ENCODE measurements at regions not wholly inside any gene's neighbourhood (a gene's known extent, or its start where the extent isn't known, plus 50 kb on each side); places are given as distances from the start of the nearest gene placed in this dataset.
A peak's percentile ranks its signal among the peaks of the same experiment; 100 is the strongest.
"Not testable (repeated sequence)": the region's sequence is repeated elsewhere in the genome, so short reads cannot be mapped to it uniquely, and the experiment has no call there.

DNA sequence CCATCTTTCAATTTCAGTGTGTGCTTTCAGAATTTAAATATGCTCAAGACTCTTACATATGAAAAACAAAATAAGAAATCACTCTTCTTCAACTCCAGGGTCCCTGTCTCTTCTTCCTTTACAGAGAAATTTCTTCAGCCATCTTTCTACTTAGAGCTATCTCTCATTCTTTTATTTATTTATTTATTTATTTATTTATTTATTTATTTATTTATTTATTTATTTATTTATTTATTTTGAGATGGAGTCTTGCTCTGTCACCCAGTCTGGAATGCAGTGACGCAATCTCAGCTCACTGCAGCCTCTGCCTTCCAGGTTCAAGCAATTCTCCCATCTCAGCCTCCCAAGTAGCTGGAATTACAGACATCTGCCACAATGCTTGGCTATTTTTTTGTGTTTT is 211.7 kb downstream of the DUSP10 start:
- DNase-seq (ENCODE audit: low spot score): not testable (repeated sequence)

DNA sequence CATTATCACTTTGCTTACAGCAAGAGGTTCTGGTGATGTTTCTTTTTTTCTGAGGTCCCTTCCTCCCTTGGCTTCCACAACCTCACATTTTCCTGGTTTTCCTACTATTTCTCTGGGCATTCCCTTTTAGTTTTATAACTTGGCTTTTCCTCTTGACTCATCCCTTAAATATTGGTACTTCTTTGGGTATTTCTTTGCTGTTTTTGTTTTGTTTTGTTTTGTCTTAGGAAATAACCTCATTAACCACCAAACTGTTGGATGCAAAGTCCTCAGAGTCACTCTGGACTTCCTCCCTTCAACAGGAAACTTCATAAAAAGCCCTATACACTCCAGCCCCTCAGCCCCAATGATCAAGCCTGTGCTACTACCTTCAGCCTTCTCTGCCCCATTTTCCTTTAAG is 211.1 kb downstream of the DUSP10 start:
- no peak for DNase-seq (ENCODE audit: low spot score)

GRCh38 chr1:221532071-221532773 is 209.7 kb downstream of the DUSP10 start:
- DNase-seq (ENCODE audit: low spot score): no peak

DNA sequence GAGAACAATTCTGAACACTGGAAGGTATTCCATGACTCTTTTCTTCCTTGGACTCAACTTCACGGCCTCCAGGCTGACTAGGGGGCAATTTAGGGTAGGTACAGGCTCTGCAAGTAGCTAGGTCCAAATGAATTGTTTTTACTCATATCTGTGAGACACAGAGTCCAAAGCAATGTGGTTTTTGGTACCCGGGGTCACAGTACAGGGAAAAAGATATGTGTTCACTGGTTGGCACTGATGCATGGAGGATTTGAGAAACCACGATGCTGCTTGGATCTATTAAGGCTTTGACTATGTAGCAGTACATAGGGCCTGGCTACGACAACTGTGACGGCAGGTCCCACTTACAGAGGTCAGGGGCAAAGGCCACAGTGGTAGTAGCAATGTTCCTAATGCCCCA is 200.6 kb downstream of the DUSP10 start:
- no peak for DNase-seq (ENCODE audit: low spot score)

DNA sequence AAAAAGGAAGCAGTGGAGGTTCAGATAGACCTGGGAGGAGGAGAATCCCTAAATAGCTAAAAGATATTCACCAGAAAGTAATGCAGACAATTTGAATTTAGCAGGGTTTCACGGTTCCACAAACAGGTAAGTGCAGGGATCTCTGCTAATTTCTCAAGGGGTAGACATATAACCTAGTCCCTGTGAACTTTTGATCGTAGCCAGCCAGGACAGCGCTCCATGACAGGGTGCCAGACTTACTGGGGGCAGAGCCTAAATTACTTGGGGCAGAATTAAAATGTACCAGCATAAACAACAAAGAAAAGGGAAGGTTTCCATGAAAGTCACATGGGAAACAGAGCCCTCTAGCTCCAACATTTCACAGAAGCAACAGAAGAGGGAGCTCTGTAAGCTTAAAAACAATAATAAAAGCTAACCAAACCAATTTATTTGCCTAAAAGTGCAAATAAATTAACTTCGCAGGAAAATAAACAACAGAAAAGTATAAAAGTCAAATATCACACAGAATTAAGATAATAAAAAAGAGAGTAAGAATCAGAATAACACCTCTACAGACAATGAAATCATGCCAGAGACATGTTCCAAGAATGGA is 198.3 kb downstream of the DUSP10 start:
- peak; percentile 60 for DNase-seq (ENCODE audit: low spot score)

- no peak for DNase-seq (ENCODE audit: low spot score)
Measured at GRCh38 chr1:221548942-221549341, 192.9 kb downstream of the DUSP10 start.

GRCh38 chr1:221549815-221550214 is 192.1 kb downstream of the DUSP10 start:
- DNase-seq (ENCODE audit: low spot score): no peak

DNA sequence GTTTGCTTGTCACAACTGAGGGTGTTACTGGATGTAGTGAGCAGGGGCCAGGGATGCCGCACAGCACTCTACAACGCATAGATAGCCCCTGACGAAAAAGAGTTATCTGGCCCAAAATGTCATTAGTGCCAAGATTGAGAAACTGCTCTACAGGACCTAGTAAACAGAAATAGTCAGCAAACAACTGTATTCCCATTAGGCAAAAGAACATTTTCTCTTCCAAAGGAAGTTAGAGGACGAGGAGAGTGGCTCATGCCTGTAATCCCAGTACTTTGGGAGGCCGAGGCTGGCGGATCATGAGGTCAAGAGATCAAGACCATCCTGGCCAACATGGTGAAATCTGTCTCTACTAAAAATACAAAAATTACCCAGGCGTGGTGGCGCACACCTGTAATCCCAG is 189.1 kb downstream of the DUSP10 start:
- not testable (repeated sequence) for DNase-seq (ENCODE audit: low spot score)

GRCh38 chr1:221555689-221556433 is 186.0 kb downstream of the DUSP10 start:
- no peak for DNase-seq (ENCODE audit: low spot score)

- no peak for DNase-seq (ENCODE audit: low spot score)
Measured at GRCh38 chr1:221556435-221556834, 185.5 kb downstream of the DUSP10 start.

DNA sequence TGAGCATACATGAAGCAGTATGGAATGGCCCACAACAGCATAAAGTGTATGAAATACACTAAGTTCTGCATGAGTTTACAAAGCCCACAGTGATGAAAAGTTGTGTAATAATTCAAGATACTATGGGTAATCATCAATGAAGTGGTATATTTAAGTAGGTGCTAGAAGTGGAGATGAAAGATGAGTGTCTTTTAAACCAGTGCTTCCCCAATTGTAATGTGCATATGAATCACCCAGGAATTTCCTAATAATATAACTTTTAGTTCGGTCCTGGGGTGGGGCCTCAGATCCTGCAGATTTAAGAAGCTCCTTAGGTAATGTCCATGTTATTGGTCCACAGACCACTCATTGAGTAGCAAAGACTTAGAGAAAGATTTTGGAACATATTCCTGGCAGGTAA is 184.9 kb downstream of the DUSP10 start:
- no peak for DNase-seq (ENCODE audit: low spot score)

DNA sequence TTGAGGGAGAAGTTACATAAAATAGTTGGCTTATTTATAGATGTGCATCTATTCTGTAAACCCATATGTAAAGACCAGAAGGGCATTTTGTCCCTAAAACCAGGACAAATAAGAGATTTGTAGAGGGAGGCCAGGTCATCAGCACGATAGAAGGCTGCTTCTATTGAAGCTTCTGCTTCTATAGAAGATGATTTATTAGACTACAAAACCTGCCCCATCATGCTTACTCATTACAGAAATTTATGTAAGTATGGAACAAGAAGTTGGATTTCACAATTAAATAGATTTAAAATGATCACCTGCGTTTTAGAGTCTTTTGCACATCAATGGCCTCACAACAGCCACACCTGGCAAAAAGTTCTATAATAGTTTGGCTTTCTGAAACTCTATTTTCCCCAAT is 183.5 kb downstream of the DUSP10 start:
- DNase-seq (ENCODE audit: low spot score): no peak

GRCh38 chr1:221559911-221560310 is 182.0 kb downstream of the DUSP10 start:
- no peak for DNase-seq (ENCODE audit: low spot score)

- no peak for DNase-seq (ENCODE audit: low spot score)
Measured at GRCh38 chr1:221562542-221563475, 179.1 kb downstream of the DUSP10 start.

- no peak for DNase-seq (ENCODE audit: low spot score)
Measured at GRCh38 chr1:221563476-221563921, 178.4 kb downstream of the DUSP10 start.

GRCh38 chr1:221564891-221565290 is 177.0 kb downstream of the DUSP10 start:
- DNase-seq (ENCODE audit: low spot score): no peak

- DNase-seq (ENCODE audit: low spot score): no peak
Measured at GRCh38 chr1:221565711-221566110, 176.2 kb downstream of the DUSP10 start.

- no peak for DNase-seq (ENCODE audit: low spot score)
Measured at GRCh38 chr1:221567859-221568507, 173.9 kb downstream of the DUSP10 start.

- peak; percentile 12 for DNase-seq (ENCODE audit: low spot score)
Measured at GRCh38 chr1:221573756-221574155, 168.1 kb downstream of the DUSP10 start.

DNA sequence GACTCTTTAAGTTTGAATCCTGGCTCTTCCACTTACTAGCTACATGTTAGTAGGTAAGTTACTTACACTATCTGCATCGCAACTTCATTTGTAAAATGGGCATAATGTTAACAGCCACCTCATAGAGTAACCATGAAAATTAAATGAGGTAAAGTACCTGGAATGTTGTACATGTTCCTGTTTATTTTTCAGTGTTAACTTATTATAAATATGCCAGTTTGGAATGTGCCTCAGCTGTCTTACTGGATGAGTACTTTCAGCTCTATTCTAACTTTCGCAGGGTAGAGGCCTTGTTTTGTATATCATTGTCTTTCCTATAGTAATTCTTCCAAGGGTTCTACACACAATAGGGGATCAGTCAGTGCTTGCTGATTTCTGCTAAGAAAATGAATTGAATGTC is 167.4 kb downstream of the DUSP10 start:
- DNase-seq (ENCODE audit: low spot score): no peak

DNA sequence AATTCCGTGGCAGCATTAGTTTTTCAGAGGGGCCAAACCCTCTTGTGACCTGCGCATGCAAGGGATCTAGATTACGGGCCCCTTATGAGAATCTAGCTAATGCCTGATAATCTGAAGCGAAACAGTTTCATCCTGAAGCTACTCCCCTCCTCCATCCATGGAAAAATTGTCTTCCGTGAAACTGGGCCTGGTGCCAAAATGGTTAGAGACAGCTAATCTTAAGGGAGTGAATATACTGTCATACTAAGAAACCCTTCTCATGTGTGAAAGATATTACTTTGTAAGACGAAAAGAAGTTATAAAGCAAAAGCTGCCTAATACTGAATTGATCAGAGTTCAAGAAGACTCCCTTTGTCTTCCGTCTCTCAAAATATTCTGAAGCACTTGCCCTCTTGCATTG is 166.3 kb downstream of the DUSP10 start:
- DNase-seq (ENCODE audit: low spot score): no peak

DNA sequence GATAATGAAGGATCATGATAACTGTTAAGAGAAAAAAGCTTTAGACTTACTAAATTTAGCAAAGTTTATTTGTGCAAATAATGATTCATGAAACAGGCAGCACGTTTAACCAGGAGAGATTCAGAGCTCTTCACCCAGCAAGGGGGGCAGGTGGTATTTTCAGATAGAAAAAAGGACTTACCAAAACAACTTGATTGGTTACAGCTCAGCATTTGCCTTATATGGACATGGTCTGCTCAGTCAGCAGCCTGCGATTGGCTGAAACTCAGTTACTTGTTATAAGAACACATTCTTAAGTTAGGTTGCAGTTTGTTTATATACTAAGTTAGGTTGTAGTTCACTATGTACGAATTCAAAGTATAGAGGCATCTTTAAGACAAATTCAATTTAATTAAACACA is 165.6 kb downstream of the DUSP10 start:
- no peak for DNase-seq (ENCODE audit: low spot score)

Measured in GM03348 (cell line).